OCI-LY7 (cell line): ENCODE measurements at regions not wholly inside any gene's neighbourhood (a gene's known extent, or its start where the extent isn't known, plus 50 kb on each side); places are given as distances from the start of the nearest gene placed in this dataset.

Experiments used
- BruUV-seq: library from RNA; stranded (reverse); fragments of 400-500 nt; replicated peaks from 2 replicates; lab custom pipeline; 2021; lab: Mats Ljungman, UMichigan
- CTCF ChIA-PET: fragments of 300-600 bp; sonication (Branson Sonifier 250); formaldehyde crosslinking; loops from one replicate; lab custom pipeline; 2022; ENCODE audit warnings: antibody characterized with exemption; ENCODE audit not compliant: unreplicated experiment; lab: Charles Lee
- POLR2A ChIA-PET: fragments of 300-600 bp; sonication (Branson Sonifier 250); formaldehyde crosslinking; loops from one replicate; lab custom pipeline; 2022; ENCODE audit warnings: antibody characterized with exemption; lab: Charles Lee
- DNase-seq: peaks from one replicate; pipeline ENCODE4 v3.0.0-alpha.2; 2015; ENCODE audit warnings: low spot score
- H2AFZ ChIP-seq: fragments of 200-600 bp; sonication (generic), shearing (Covaris generic); 2 replicates; pipeline ENCODE4 v1.6.1; 2014; ENCODE audit warnings: mild to moderate bottlenecking, antibody characterized with exemption, low read length, moderate library complexity
- H3K27ac ChIP-seq: fragments of 200-600 bp; sonication (generic); 2 replicates; pipeline ENCODE4 v1.5.1; 2014; ENCODE audit warnings: mixed run types, low read depth, mild to moderate bottlenecking, moderate library complexity, low read length, inconsistent platforms; ENCODE audit not compliant: poor library complexity, severe bottlenecking
- H3K36me3 ChIP-seq: fragments of 200-600 bp; sonication (generic); 2 replicates; pipeline ENCODE4 v1.6.1; 2014; ENCODE audit warnings: mild to moderate bottlenecking, antibody characterized with exemption, low read length, moderate library complexity, mixed read lengths; ENCODE audit not compliant: insufficient read depth
- H3K4me1 ChIP-seq: fragments of 200-600 bp; sonication (generic); 2 replicates; pipeline ENCODE4 v1.5.1; 2014; ENCODE audit warnings: mild to moderate bottlenecking, low read length; ENCODE audit not compliant: insufficient read depth, poor library complexity, severe bottlenecking
- H3K4me2 ChIP-seq: fragments of 200-600 bp; sonication (generic); 2 replicates; pipeline ENCODE4 v1.6.1; 2014; ENCODE audit warnings: mild to moderate bottlenecking, low read length
- H3K4me3 ChIP-seq: fragments of 200-600 bp; sonication (generic); 2 replicates; pipeline ENCODE4 v1.5.1; 2014; ENCODE audit warnings: mild to moderate bottlenecking, low read depth, low read length; ENCODE audit not compliant: poor library complexity, severe bottlenecking
- H3K79me2 ChIP-seq: fragments of 200-600 bp; sonication (generic); 2 replicates; pipeline ENCODE4 v1.6.1; 2016; ENCODE audit warnings: low read depth, mild to moderate bottlenecking, low read length, moderate library complexity, mixed read lengths; ENCODE audit not compliant: insufficient read depth
- H3K9me2 ChIP-seq: fragments of 200-600 bp; sonication (generic); 2 replicates; pipeline ENCODE4 v1.6.1; 2016; ENCODE audit warnings: mild to moderate bottlenecking, low read length, mixed read lengths; ENCODE audit not compliant: insufficient read depth
- H3K9me3 ChIP-seq: fragments of 200-600 bp; sonication (generic); 2 replicates; pipeline ENCODE4 v1.6.1; 2014; ENCODE audit warnings: mild to moderate bottlenecking, mixed run types, low read length, mixed read lengths
- H4K20me1 ChIP-seq: fragments of 200-600 bp; sonication (generic); 2 replicates; pipeline ENCODE4 v1.6.1; 2014; ENCODE audit warnings: mild to moderate bottlenecking, antibody characterized with exemption, low read length, moderate library complexity, mixed read lengths; ENCODE audit not compliant: insufficient read depth
- EZH2phosphoT487 ChIP-seq: fragments of 200-600 bp; sonication (generic); IDR thresholded peaks from 2 replicates; pipeline ENCODE4 v1.6.1; 2018; ENCODE audit warnings: low read depth, borderline replicate concordance, mild to moderate bottlenecking, mixed run types, antibody characterized with exemption, low read length, moderate library complexity, mixed read lengths
- intact Hi-C: fragments of 100-400 bp; cut with micrococcal nuclease; formaldehyde crosslinking; loops from one replicate; pipeline ENCODE4 v1.10.0; 2022; ENCODE audit not compliant: unreplicated experiment
- TF ChIP-seq, protein P1 (sequence below): fragments of 200-600 bp; sonication (generic); conservative IDR thresholded peaks from 2 replicates; pipeline ENCODE4 v1.5.1; 2014; ENCODE audit warnings: mild to moderate bottlenecking, antibody characterized with exemption, low read length, moderate library complexity, mixed read lengths

DNA sequence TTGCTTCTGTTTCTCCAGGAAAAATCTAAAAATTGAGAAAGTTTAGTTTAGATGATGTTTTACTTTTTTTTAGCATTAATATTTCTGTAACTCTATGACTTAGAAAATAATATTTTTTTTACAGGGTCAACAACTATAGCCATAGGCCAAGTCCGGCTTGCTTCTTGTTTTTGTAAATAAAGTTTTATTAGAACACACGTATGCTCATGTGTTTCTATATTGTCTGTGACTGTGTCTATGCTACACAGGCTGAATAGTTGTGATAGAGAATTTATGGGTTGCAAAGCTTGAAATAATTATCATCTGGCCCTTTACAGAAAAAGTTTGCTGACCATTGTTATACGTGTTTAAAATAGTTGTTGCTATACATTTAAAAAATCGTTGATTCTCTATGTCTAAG lies 399.2 kb downstream of the EPM2A start:
- H3K4me2 ChIP-seq = no peak overlapping the region
- no peaks in the 10 kb centered on the region for H4K20me1 ChIP-seq
- no peaks in the 10 kb centered on the region for H3K79me2 ChIP-seq
- no peak for TF ChIP-seq EZH2phosphoT487
- TF ChIP-seq, protein P1, sequence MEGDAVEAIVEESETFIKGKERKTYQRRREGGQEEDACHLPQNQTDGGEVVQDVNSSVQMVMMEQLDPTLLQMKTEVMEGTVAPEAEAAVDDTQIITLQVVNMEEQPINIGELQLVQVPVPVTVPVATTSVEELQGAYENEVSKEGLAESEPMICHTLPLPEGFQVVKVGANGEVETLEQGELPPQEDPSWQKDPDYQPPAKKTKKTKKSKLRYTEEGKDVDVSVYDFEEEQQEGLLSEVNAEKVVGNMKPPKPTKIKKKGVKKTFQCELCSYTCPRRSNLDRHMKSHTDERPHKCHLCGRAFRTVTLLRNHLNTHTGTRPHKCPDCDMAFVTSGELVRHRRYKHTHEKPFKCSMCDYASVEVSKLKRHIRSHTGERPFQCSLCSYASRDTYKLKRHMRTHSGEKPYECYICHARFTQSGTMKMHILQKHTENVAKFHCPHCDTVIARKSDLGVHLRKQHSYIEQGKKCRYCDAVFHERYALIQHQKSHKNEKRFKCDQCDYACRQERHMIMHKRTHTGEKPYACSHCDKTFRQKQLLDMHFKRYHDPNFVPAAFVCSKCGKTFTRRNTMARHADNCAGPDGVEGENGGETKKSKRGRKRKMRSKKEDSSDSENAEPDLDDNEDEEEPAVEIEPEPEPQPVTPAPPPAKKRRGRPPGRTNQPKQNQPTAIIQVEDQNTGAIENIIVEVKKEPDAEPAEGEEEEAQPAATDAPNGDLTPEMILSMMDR = no peak
- H3K4me1 ChIP-seq = no peaks in the 10 kb centered on the region
- no peaks in the 10 kb centered on the region for H3K9me3 ChIP-seq
- H3K36me3 ChIP-seq = no peaks in the 10 kb centered on the region
- intact Hi-C loops = no loop called here
- no peaks in the 10 kb centered on the region for H3K9me2 ChIP-seq
- no peak overlapping the region for H3K4me3 ChIP-seq
- CTCF ChIA-PET = no interaction called here
- no peak overlapping the region for H3K27ac ChIP-seq
- POLR2A ChIA-PET = interaction anchor here (0.6 to 2.5 kb wide), 4 partner anchors 12 to 787 kb away, joined by 3 to 9 read pairs (median 4); no protein-coding TSS in a partner anchor
- no TSS peak for BruUV-seq
- no peak for DNase-seq
- no peak overlapping the region for H2AFZ ChIP-seq

DNA sequence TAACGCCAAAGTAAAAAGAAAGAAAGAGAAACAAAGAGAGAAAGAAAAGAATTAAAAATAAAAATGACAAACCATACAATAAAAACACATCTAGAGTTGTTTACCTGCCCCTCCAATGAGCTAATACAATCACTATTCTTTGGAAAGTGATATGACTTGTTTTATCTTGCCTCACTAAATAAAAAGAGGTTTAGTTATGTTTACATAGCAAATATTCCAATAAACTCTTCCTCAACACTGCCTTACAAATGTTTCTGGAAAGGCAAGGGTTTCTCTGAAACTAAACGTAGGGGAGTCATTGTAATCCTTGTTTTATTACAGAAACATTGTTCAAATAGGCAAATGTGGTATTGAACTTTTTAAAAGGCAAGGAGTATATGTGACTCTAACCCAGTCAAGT lies 396.2 kb downstream of the EPM2A start:
- Histone ChIP-seq H3K9me2 (no peaks in the 10 kb centered on the region), H3K36me3 (no peaks in the 10 kb centered on the region), H3K9me3 (no peaks in the 10 kb centered on the region), H3K4me1 (no peaks in the 10 kb centered on the region), H3K79me2 (no peaks in the 10 kb centered on the region), H4K20me1 (no peaks in the 10 kb centered on the region), H3K27ac (no peak overlapping the region), H3K4me3 (no peak overlapping the region), H3K4me2 (no peak overlapping the region), H2AFZ (no peak overlapping the region)
- TF ChIP-seq EZH2phosphoT487 = no peak
- TF ChIP-seq, protein P1 = no peak
- POLR2A ChIA-PET = no interaction called here
- no peak for DNase-seq
- no TSS peak for BruUV-seq
- CTCF ChIA-PET = no interaction called here
- intact Hi-C loops = no loop called here

DNA sequence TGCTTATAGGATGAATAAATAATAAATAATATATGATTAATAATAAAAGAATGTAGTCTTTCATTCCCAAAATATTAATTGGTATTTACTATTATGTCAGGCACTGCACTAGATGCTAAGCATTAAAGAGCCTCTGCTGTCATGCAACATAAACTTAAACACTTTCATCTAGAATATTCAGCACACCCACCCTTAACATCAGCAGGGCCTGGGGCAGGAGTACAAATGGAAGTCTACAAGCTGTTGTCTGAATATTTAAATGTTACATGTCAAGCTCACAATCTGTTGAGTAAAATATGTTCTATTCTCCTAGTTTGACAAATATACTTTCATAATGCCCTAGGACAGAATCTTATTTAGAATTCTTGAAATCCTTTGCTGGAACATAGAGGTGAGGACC lies 395.1 kb downstream of the EPM2A start:
- Histone ChIP-seq H2AFZ (no peak overlapping the region), H3K4me2 (no peak overlapping the region), H3K9me2 (no peaks in the 10 kb centered on the region), H3K4me1 (no peaks in the 10 kb centered on the region), H3K9me3 (no peaks in the 10 kb centered on the region), H3K27ac (no peak overlapping the region), H3K79me2 (no peaks in the 10 kb centered on the region), H3K36me3 (no peaks in the 10 kb centered on the region), H3K4me3 (no peak overlapping the region), H4K20me1 (no peaks in the 10 kb centered on the region)
- BruUV-seq = no TSS peak
- ChIA-PET CTCF (no interaction called here), POLR2A (no interaction called here)
- TF ChIP-seq, protein P1 = no peak
- no peak for TF ChIP-seq EZH2phosphoT487
- DNase-seq = no peak
- intact Hi-C loops = no loop called here
